Hepatocyte (in vitro differentiated cells): ENCODE measurements at regions not wholly inside any gene's neighbourhood (a gene's known extent, or its start where the extent isn't known, plus 50 kb on each side); places are given as distances from the start of the nearest gene placed in this dataset.

Experiments
- EZH2 ChIP-seq: fragments of 200-600 bp; sonication (generic); IDR thresholded peaks from 2 replicates; pipeline ENCODE4 v1.6.1; 2016; ENCODE audit warnings: antibody characterized with exemption, mild to moderate bottlenecking, borderline replicate concordance
- EZH2phosphoT487 ChIP-seq: fragments of 200-600 bp; sonication (generic); IDR thresholded peaks from one replicate; pipeline ENCODE4 v1.6.1; 2018; ENCODE audit warnings: antibody characterized with exemption, mild to moderate bottlenecking, low read depth, moderate library complexity; ENCODE audit not compliant: unreplicated experiment, severe bottlenecking
- TF ChIP-seq, protein P1 (sequence below): fragments of 200-600 bp; sonication (generic); IDR thresholded peaks from 2 replicates; pipeline ENCODE4 v1.5.1; 2016; ENCODE audit warnings: antibody characterized with exemption, mild to moderate bottlenecking; ENCODE audit not compliant: poor library complexity

DNA sequence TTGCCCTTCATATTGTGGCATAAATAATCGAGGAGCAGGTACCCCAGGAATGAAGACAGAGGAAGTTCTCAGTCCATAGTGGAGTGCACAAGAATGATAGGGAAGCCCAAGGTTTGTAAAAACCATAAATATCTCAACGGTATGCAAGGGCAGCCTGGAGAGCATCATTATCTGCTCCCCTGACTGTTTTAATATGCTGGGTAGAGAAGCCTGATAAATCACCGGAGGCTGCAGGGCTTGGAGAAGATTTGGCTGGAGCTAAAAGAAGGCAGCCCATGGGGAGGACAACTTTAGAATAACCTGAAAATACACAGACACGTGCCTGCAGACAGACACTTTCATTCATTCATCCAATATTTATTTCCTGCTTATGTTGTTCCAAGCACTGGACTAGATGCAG is 205.2 kb upstream of the RPL38 start:
- TF ChIP-seq, protein P1, sequence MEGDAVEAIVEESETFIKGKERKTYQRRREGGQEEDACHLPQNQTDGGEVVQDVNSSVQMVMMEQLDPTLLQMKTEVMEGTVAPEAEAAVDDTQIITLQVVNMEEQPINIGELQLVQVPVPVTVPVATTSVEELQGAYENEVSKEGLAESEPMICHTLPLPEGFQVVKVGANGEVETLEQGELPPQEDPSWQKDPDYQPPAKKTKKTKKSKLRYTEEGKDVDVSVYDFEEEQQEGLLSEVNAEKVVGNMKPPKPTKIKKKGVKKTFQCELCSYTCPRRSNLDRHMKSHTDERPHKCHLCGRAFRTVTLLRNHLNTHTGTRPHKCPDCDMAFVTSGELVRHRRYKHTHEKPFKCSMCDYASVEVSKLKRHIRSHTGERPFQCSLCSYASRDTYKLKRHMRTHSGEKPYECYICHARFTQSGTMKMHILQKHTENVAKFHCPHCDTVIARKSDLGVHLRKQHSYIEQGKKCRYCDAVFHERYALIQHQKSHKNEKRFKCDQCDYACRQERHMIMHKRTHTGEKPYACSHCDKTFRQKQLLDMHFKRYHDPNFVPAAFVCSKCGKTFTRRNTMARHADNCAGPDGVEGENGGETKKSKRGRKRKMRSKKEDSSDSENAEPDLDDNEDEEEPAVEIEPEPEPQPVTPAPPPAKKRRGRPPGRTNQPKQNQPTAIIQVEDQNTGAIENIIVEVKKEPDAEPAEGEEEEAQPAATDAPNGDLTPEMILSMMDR = no peak
- TF ChIP-seq EZH2 (no peak), EZH2phosphoT487 (no peak)
